ENCODE measurements at regions not wholly inside any gene's neighbourhood (a gene's known extent, or its start where the extent isn't known, plus 50 kb on each side); places are given as distances from the start of the nearest gene placed in this dataset.
"Not testable (repeated sequence)": the region's sequence is repeated elsewhere in the genome, so short reads cannot be mapped to it uniquely, and the experiment has no call there.

DNA sequence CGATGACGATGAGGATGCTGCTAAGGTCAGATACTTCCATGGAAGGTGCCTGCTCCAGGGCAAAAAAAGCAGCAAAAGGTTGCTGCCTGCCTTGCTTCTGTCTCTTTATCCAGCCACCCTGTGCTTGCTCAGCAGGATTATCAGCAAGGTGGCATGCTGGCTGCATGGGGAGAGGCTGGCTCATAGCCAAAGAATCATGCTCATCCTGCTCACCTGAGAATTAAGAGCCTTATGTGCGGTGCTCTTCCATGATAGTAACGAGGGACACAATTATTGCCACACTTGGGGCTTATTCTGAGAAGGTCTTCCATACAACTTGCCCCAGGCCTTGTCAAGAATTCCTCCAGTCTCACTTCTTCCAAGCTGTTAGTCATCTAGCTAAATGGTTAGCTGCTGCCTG is 60.4 kb upstream of the SEC11C start:
- POLR2A ChIA-PET = interaction anchor here (0.6 kb wide), 1 partner anchor 408 kb away, joined by 4 read pairs; the partner anchor contains the start of gene MALT1
- H3K4me1 Mint-ChIP-seq = peaks cover 11% of the 10 kb centered on the region

DNA sequence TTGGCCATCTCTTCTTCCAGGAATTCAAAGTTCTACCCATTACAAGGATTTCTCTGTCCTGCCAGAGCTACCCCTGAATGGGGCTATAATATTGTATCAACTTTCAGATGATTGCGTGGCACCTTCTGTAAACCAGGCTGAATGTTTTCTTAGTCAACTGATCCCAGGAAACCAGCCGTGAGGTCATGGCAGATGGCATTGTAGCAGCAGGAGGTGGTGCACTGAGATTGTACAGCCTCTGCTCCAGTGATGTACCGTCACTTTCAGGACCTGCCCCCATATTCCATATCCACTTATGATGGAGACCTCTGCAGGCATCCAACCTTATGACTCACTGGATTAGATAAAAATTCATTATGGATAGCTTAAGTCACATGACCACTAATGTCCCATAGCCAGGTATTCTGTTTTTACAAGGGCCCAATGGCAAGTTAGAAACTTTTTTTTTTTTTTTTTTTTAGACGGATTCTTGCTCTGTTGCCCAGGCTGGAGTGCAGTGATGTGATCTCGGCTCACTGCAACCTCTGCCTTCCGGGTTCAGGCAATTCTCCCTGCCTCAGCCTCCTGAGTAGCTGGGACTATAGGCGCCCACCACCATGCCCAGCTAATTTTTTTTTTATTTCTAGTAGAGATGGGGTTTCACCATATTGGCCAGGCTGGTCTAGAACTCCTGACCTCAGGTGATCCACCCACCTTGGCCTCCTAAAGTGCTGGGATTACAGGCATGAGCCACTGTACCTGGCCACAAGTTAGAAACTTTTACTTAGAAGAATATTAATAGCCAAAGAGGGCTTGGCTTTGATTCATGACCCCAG is 59.8 kb upstream of the SEC11C start:
- not testable (repeated sequence) for H3K36me3 ChIP-seq (replicated peaks in 1 of 2; ENCODE audit: control extremely low read depth in 1 of 2, control insufficient read depth in 1 of 2, extremely low read depth in 1 of 2, insufficient read depth in 2 of 2, low read length in 1 of 2); H3K4me3 Mint-ChIP-seq; H3K27ac ChIP-seq (ENCODE audit: low read length in 2 of 2); DNase-seq; H3K9me3 ChIP-seq (ENCODE audit: control extremely low read depth in 1 of 3, control insufficient read depth in 2 of 3, insufficient read depth in 1 of 3, low read length in 2 of 3); H2AFZ ChIP-seq (ENCODE audit: insufficient read depth, low read depth, low read length, poor library complexity, severe bottlenecking); H3K27ac Mint-ChIP-seq; H3K4me2 ChIP-seq (replicated peaks; ENCODE audit: low read depth, low read length, poor library complexity, severe bottlenecking); H3K27me3 Mint-ChIP-seq; H3K9me3 Mint-ChIP-seq (ENCODE audit: insufficient read depth); H3K9ac ChIP-seq (ENCODE audit: low read length); H4K20me1 ChIP-seq (ENCODE audit: control insufficient read depth, insufficient read depth, low read length, poor library complexity, severe bottlenecking); H3K79me2 ChIP-seq (ENCODE audit: control insufficient read depth, insufficient read depth, low read length); ATAC-seq (ENCODE audit: low read depth); H3K4me3 ChIP-seq (ENCODE audit: control extremely low read depth in 1 of 5, extremely low read depth in 1 of 5, insufficient read depth in 1 of 5, low read depth in 2 of 5, low read length in 4 of 5)
- intact Hi-C loops (cut with micrococcal nuclease) = loop anchor here (10.0 kb wide), 1 partner anchor 1465 kb away; no protein-coding TSS in a partner anchor
- Histone ChIP-seq H3K4me1 (ENCODE audit: control insufficient read depth in 2 of 2, insufficient read depth in 2 of 2, low read length in 2 of 2) (peaks cover 11 to 14% of the 10 kb centered on the region in 2 donors), H3K27me3 (replicated peaks in 1 of 4; ENCODE audit: control extremely low read depth in 1 of 4, control insufficient read depth in 3 of 4, insufficient read depth in 4 of 4, low read length in 3 of 4) (peaks cover 0 to 10% (median 0%) of the 10 kb centered on the region in 4 experiments)
- 92% methylated on average over 2 of the region's 7 CpGs for WGBS (ENCODE audit: insufficient coverage)
- H3K4me1 Mint-ChIP-seq = peaks cover 13% of the 10 kb centered on the region
- CTCF ChIA-PET = interaction anchor here (0.7 to 6.6 kb wide), 7 partner anchors 8 to 309 kb away, joined by 3 to 55 read pairs (median 3); partner anchors contain the start of gene SEC11C
- POLR2A ChIA-PET = interaction anchor here (0.6 kb wide), 1 partner anchor 408 kb away, joined by 4 read pairs; the partner anchor contains the start of gene MALT1

More for the DNA sequence above, 60.4 kb upstream of the SEC11C start:
- no peak for DNase-seq
- Histone ChIP-seq H3K79me2 (ENCODE audit: control insufficient read depth, insufficient read depth, low read length) (no peaks in the 10 kb centered on the region), H3K27ac (ENCODE audit: low read length in 2 of 2) (no peak overlapping the region), H2AFZ (ENCODE audit: insufficient read depth, low read depth, low read length, poor library complexity, severe bottlenecking) (no peak overlapping the region), H3K9ac (ENCODE audit: low read length) (no peak overlapping the region), H3K27me3 (replicated peaks in 1 of 4; ENCODE audit: control extremely low read depth in 1 of 4, control insufficient read depth in 3 of 4, insufficient read depth in 4 of 4, low read length in 3 of 4) (peaks cover 0 to 10% (median 0%) of the 10 kb centered on the region in 4 experiments), H3K9me3 (ENCODE audit: control extremely low read depth in 1 of 3, control insufficient read depth in 2 of 3, insufficient read depth in 1 of 3, low read length in 2 of 3) (no peaks in the 10 kb centered on the region), H4K20me1 (ENCODE audit: control insufficient read depth, insufficient read depth, low read length, poor library complexity, severe bottlenecking) (no peaks in the 10 kb centered on the region), H3K36me3 (replicated peaks in 1 of 2; ENCODE audit: control extremely low read depth in 1 of 2, control insufficient read depth in 1 of 2, extremely low read depth in 1 of 2, insufficient read depth in 2 of 2, low read length in 1 of 2) (no peaks in the 10 kb centered on the region), H3K4me1 (ENCODE audit: control insufficient read depth in 2 of 2, insufficient read depth in 2 of 2, low read length in 2 of 2) (peaks cover 9 to 10% of the 10 kb centered on the region in 2 donors), H3K4me2 (replicated peaks; ENCODE audit: low read depth, low read length, poor library complexity, severe bottlenecking) (no peak overlapping the region), H3K4me3 (ENCODE audit: control extremely low read depth in 1 of 5, extremely low read depth in 1 of 5, insufficient read depth in 1 of 5, low read depth in 2 of 5, low read length in 4 of 5) (no peak overlapping the region)
- intact Hi-C loops (cut with micrococcal nuclease) = no loop called here
- Mint-ChIP-seq H3K9me3 (ENCODE audit: insufficient read depth) (no peaks in the 10 kb centered on the region), H3K4me3 (no peak overlapping the region), H3K27me3 (peaks cover 3% of the 10 kb centered on the region), H3K27ac (no peak overlapping the region)
- no peak for TF ChIP-seq EZH2 (IDR thresholded peaks at IDR 0.05; ENCODE audit: borderline replicate concordance, insufficient read depth, low read depth, low read length, poor library complexity, severe bottlenecking)
- TF ChIP-seq, protein P1, sequence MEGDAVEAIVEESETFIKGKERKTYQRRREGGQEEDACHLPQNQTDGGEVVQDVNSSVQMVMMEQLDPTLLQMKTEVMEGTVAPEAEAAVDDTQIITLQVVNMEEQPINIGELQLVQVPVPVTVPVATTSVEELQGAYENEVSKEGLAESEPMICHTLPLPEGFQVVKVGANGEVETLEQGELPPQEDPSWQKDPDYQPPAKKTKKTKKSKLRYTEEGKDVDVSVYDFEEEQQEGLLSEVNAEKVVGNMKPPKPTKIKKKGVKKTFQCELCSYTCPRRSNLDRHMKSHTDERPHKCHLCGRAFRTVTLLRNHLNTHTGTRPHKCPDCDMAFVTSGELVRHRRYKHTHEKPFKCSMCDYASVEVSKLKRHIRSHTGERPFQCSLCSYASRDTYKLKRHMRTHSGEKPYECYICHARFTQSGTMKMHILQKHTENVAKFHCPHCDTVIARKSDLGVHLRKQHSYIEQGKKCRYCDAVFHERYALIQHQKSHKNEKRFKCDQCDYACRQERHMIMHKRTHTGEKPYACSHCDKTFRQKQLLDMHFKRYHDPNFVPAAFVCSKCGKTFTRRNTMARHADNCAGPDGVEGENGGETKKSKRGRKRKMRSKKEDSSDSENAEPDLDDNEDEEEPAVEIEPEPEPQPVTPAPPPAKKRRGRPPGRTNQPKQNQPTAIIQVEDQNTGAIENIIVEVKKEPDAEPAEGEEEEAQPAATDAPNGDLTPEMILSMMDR (IDR thresholded peaks at IDR 0.05) = no peak
- CTCF ChIA-PET = interaction anchor here (1.1 to 6.6 kb wide), 4 partner anchors 8 to 308 kb away, joined by 3 to 55 read pairs (median 5); partner anchors contain the start of gene SEC11C
- ATAC-seq (ENCODE audit: low read depth) = no peak
- WGBS (ENCODE audit: insufficient coverage) = 95% methylated on average over 4 of the region's 4 CpGs
